Psoas muscle (tissue), 7 donors: ENCODE measurements at regions not wholly inside any gene's neighbourhood (a gene's known extent, or its start where the extent isn't known, plus 50 kb on each side); places are given as distances from the start of the nearest gene placed in this dataset.

Experiments used
- ATAC-seq, 4 donors: fragments of 200-7000 bp; cut with Tn5 transposase; one replicate each; pipeline ENCODE4 v1.9.1; 2020; ENCODE audit warnings: moderate library complexity in 3 of 4, mild to moderate bottlenecking in 2 of 4
- DNase-seq, 2 donors: peaks; one replicate each; pipeline ENCODE4 v3.0.0-alpha.2; 2020
- H3K27ac ChIP-seq: fragments of 200-600 bp; one replicate; pipeline ENCODE4 v1.8.0; 2022
- H3K27me3 ChIP-seq, 3 donors: fragments of 200-600 bp in 1 of 3; one replicate each; pipeline versions ENCODE4 v1.6.1 to v1.8.0; 2013 to 2022; ENCODE audit warnings: low read length in 2 of 3, mild to moderate bottlenecking in 2 of 3, moderate library complexity in 1 of 3; ENCODE audit not compliant: insufficient read depth in 3 of 3
- H3K36me3 ChIP-seq, 2 donors: fragments of 200-600 bp in 1 of 2; one replicate each; pipeline versions ENCODE4 v1.6.1 to v1.8.0; 2013 to 2022; ENCODE audit warnings: low read depth in 1 of 2, mild to moderate bottlenecking in 1 of 2, moderate library complexity in 1 of 2; ENCODE audit not compliant: insufficient read depth in 1 of 2
- H3K4me1 ChIP-seq: fragments of 200-600 bp; one replicate; pipeline ENCODE4 v1.8.0; 2022
- H3K4me3 ChIP-seq: fragments of 200-600 bp; one replicate; pipeline ENCODE4 v1.8.0; 2022; ENCODE audit warnings: mild to moderate bottlenecking
- H3K9me3 ChIP-seq: fragments of 200-600 bp; one replicate; pipeline ENCODE4 v1.8.0; 2022
- CTCF ChIP-seq: fragments of 200-600 bp; IDR thresholded peaks from one replicate; pipeline ENCODE4 v1.8.0; 2022; ENCODE audit warnings: antibody characterized with exemption
- WGBS, 3 donors: extraction: QIAGEN DNeasy Blood & Tissue Kit; methylation state at CpG; one replicate each; pipeline versions ENCODE4 v1.1.6 to v1.1.7; 2013; 5-methylcytosine and 5-hydroxymethylcytosine counted together
- intact Hi-C, 2 donors: fragments of 100-400 bp; cut with DNase I; formaldehyde crosslinking; loops; one replicate each; pipeline versions ENCODE4 v1.11.0 to v1.14.2; 2022
- donor health status: healthy with polysubstance abuse.
- donor health status: DM: no; HTN: no; CAD: no; lungs with moderate emphysema.
- donor health status: Bipolar disorder and iron deficiency.
- donor health status: healthy.
- donor health status: DM: yes; HTN: yes; CAD: no.
- donor health status: DM: no; HTN: no; CAD: no.
- donor health status: DM: yes; HTN: yes; CAD: no.

- ATAC-seq: no peak
- no peaks in the 10 kb centered on the region for H3K9me3 ChIP-seq
These were observed 445.4 kb downstream of the ZNF608 start for GRCh38 chr5:124300815-124301621.

GRCh38 chr5:124297826-124298225, 448.6 kb downstream of the ZNF608 start:
- ATAC-seq (no peak), DNase-seq (no peak)
- Histone ChIP-seq H3K27ac (no peak overlapping the region), H3K36me3 (no peaks in the 10 kb centered on the region), H3K4me1 (no peaks in the 10 kb centered on the region), H3K9me3 (no peaks in the 10 kb centered on the region), H3K27me3 (no peaks in the 10 kb centered on the region), H3K4me3 (no peak overlapping the region)
- intact Hi-C loops: no loop called here
- no peak for TF ChIP-seq CTCF
- WGBS, 3 donors: 47 to 80% (median 59%) methylated on average over 3 of the region's 3 CpGs

More at GRCh38 chr5:124300815-124301621, 445.4 kb downstream of the ZNF608 start:
- DNase-seq: no peak
- H3K4me1 ChIP-seq: no peaks in the 10 kb centered on the region
- H3K27me3 ChIP-seq: no peaks in the 10 kb centered on the region
- H3K36me3 ChIP-seq: no peaks in the 10 kb centered on the region
- no peak overlapping the region for H3K4me3 ChIP-seq
- WGBS, 3 donors: 88 to 96% (median 91%) methylated on average over 13 of the region's 13 CpGs
- H3K27ac ChIP-seq: no peak overlapping the region
- no peak for TF ChIP-seq CTCF
- intact Hi-C loops: no loop called here

GRCh38 chr5:124292322-124292855, 454.1 kb downstream of the ZNF608 start:
- no peak for ATAC-seq
- TF ChIP-seq CTCF: no peak
- DNase-seq: no peak
- Histone ChIP-seq H3K27ac (no peak overlapping the region), H3K27me3 (no peaks in the 10 kb centered on the region), H3K4me3 (no peak overlapping the region), H3K4me1 (no peaks in the 10 kb centered on the region), H3K9me3 (no peaks in the 10 kb centered on the region), H3K36me3 (no peaks in the 10 kb centered on the region)
- WGBS, 3 donors: 85 to 88% (median 88%) methylated on average over 7 of the region's 7 CpGs
- intact Hi-C loops: no loop called here

GRCh38 chr5:124289641-124290311, 456.7 kb downstream of the ZNF608 start:
- no peak for TF ChIP-seq CTCF
- Histone ChIP-seq H3K9me3 (no peaks in the 10 kb centered on the region), H3K36me3 (no peaks in the 10 kb centered on the region), H3K27ac (no peak overlapping the region), H3K4me1 (no peaks in the 10 kb centered on the region), H3K27me3 (no peaks in the 10 kb centered on the region), H3K4me3 (no peak overlapping the region)
- ATAC-seq (no peak), DNase-seq (no peak)
- intact Hi-C loops: no loop called here
- WGBS, 3 donors: 67 to 82% (median 70%) methylated on average over 2 of the region's 2 CpGs
